IMR-90 (cell line): ENCODE measurements at regions not wholly inside any gene's neighbourhood (a gene's known extent, or its start where the extent isn't known, plus 50 kb on each side); places are given as distances from the start of the nearest gene placed in this dataset.

ENCODE experiments used
- CHD1 ChIP-seq: IDR thresholded peaks from 2 replicates; pipeline ENCODE4 v1.6.1; 2012; ENCODE audit warnings: low read depth, low read length, improper control_type of control experiment
- CTCF ChIP-seq: conservative IDR thresholded peaks from 2 replicates; pipeline ENCODE4 v1.5.1; 2012; ENCODE audit warnings: mild to moderate bottlenecking, low read depth, low read length, improper control_type of control experiment
- ELK1 ChIP-seq: fragments of 150-350 bp; IDR thresholded peaks from 2 replicates; pipeline ENCODE4 v1.6.1; 2016; ENCODE audit warnings: low read depth, mild to moderate bottlenecking, low read length, moderate library complexity, borderline replicate concordance
- FOS ChIP-seq: fragments of 150-350 bp; IDR thresholded peaks from 2 replicates; pipeline ENCODE4 v1.6.1; 2016; ENCODE audit warnings: low read depth, low read length
- MAZ ChIP-seq: IDR thresholded peaks from 2 replicates; pipeline ENCODE4 v1.6.1; 2012; ENCODE audit warnings: low read depth, mild to moderate bottlenecking, low read length, improper control_type of control experiment, moderate library complexity, borderline replicate concordance
- NFE2L2 ChIP-seq: fragments of 150-350 bp; IDR thresholded peaks from 2 replicates; pipeline ENCODE4 v1.6.1; 2016; ENCODE audit warnings: low read depth, mild to moderate bottlenecking, low read length
- POLR2A ChIP-seq: IDR thresholded peaks from 2 replicates; pipeline ENCODE4 v1.6.1; 2012; ENCODE audit warnings: mild to moderate bottlenecking, low read depth, low read length
- RAD21 ChIP-seq: IDR thresholded peaks from 2 replicates; pipeline ENCODE4 v1.6.1; 2012; ENCODE audit warnings: low read length, improper control_type of control experiment
- SMC3 ChIP-seq: fragments of 150-350 bp; IDR thresholded peaks from 2 replicates; pipeline ENCODE4 v1.6.1; 2016; ENCODE audit warnings: low read depth, mild to moderate bottlenecking, antibody characterized with exemption, low read length, moderate library complexity
- USF2 ChIP-seq: fragments of 150-350 bp; IDR thresholded peaks from 2 replicates; pipeline ENCODE4 v1.6.1; 2017; ENCODE audit warnings: mild to moderate bottlenecking, antibody characterized with exemption, low read length, low read depth

- no peak for TF ChIP-seq RAD21
- TF ChIP-seq CHD1, result no peak
- no peak for TF ChIP-seq POLR2A
- no peak for TF ChIP-seq FOS
- no peak for TF ChIP-seq CTCF
- TF ChIP-seq SMC3, result no peak
- TF ChIP-seq ELK1, result no peak
- no peak for TF ChIP-seq USF2
- no peak for TF ChIP-seq NFE2L2
- TF ChIP-seq MAZ, result no peak
Observed at GRCh38 chr21:16891821-16892220, 621.0 kb upstream of the CXADR start.
